ENCODE measurements at regions not wholly inside any gene's neighbourhood (a gene's known extent, or its start where the extent isn't known, plus 50 kb on each side); places are given as distances from the start of the nearest gene placed in this dataset.

DNA sequence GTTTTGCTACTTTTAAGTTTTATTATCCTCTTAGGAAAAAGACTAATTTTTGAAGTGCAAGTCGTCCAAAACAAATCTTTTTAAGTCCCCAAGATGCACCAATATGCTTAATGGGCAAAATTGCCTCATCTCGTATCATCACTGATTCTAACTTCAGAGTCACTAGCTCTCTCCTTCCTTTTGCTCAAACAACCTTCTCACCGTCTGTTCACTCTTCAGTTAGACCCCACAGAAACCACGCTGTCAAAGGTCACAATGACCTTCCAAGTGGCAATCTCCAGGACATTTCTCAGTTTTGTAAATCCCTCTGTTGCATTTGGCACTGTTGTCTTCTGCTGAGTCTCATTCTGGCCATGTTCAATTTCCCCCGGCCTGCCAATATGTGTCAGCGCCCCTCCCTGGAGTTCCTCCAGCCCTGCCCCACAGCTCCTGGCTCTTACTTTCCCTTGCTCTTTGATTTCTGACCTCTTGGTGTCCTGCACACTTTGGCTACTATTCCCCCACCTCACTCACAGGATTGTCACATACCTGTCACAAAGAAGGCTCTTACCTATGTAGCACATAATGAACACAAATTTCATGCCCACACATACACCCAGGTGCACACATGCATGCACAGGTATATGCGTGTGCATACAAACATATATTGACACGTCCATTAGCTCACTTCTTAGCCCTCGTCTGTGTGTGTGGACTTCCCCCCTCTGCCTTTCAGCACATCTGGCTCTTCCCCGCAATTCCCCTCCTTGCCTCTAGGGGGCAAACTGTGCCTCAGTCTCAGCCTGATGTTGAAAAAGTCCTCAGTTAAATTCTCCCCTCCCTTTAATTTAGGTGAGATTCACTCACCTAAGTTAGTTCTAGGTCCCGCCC is 354.0 kb upstream of the DUSP10 start:
- Histone ChIP-seq H3K23ac (ENCODE audit: insufficient read length) (no peak overlapping the region), H4K5ac (ENCODE audit: insufficient read length, low read depth, low read length) (no peak overlapping the region), H3K36me3 (ENCODE audit: control insufficient read depth in 2 of 4, insufficient read depth in 4 of 4, low read length in 3 of 4) (no peaks in the 10 kb centered on the region), H3K4me3 (ENCODE audit: extremely low read depth in 1 of 4, insufficient read depth in 2 of 4, low read depth in 3 of 4, low read length in 4 of 4) (no peak overlapping the region), H2BK12ac (ENCODE audit: low read depth, low read length) (no peak overlapping the region), H3K4me1 (replicated peaks in 1 of 4; ENCODE audit: control insufficient read depth in 3 of 4, insufficient read depth in 4 of 4, low read length in 3 of 4) (peaks cover 0 to 6% (median 5%) of the 10 kb centered on the region in 4 experiments; a peak in 2 of 7 replicates), H3K18ac (ENCODE audit: extremely low read depth, low read length) (no peak overlapping the region), H2AK5ac (ENCODE audit: low read depth, low read length) (no peak overlapping the region), H2AFZ (ENCODE audit: low read length) (no peak overlapping the region), H2BK20ac (ENCODE audit: low read length) (no peak overlapping the region), H3K14ac (ENCODE audit: insufficient read length) (no peak overlapping the region), H3K23me2 (ENCODE audit: low read depth, low read length) (no peaks in the 10 kb centered on the region), H4K8ac (ENCODE audit: extremely low read depth, insufficient read depth, low read length) (no peak overlapping the region), H3K9me3 (ENCODE audit: insufficient read depth in 2 of 2, low read depth in 1 of 2, low read length in 1 of 2) (no peaks in the 10 kb centered on the region), H2BK120ac (replicated peaks; ENCODE audit: low read depth, low read length) (no peak overlapping the region), H4K20me1 (replicated peaks in 1 of 2; ENCODE audit: control insufficient read depth in 1 of 2, insufficient read depth in 2 of 2, low read length in 2 of 2) (no peaks in the 10 kb centered on the region), H3K79me1 (ENCODE audit: low read depth, low read length) (no peaks in the 10 kb centered on the region), H3K4ac (replicated peaks; ENCODE audit: insufficient read length, low read depth, low read length) (no peak overlapping the region), H3K4me2 (ENCODE audit: insufficient read depth in 1 of 2, low read depth in 2 of 2, low read length in 2 of 2) (no peak overlapping the region), H3K56ac (replicated peaks; ENCODE audit: insufficient read length, low read depth, low read length) (no peak overlapping the region), H3K27me3 (replicated peaks in 1 of 4; ENCODE audit: control insufficient read depth in 3 of 4, extremely low read depth in 1 of 4, insufficient read depth in 3 of 4, low read length in 3 of 4) (no peaks in the 10 kb centered on the region), H2BK15ac (ENCODE audit: low read length) (no peak overlapping the region; the same call in 1 of the 2 replicates), H3K27ac (ENCODE audit: low read depth, low read length) (no peak overlapping the region), H3K9ac (replicated peaks in 1 of 4; ENCODE audit: extremely low read depth in 1 of 4, low read depth in 3 of 4, low read length in 3 of 4) (no peak overlapping the region), H2BK5ac (ENCODE audit: low read depth, low read length) (no peak overlapping the region), H3K79me2 (ENCODE audit: control insufficient read depth in 1 of 2, insufficient read depth in 2 of 2, low read length in 2 of 2) (no peaks in the 10 kb centered on the region), H4K91ac (replicated peaks; ENCODE audit: insufficient read length, low read length) (no peak overlapping the region)
- DNase-seq (ENCODE audit: low read depth in 1 of 2, low spot score in 2 of 2) = peak; percentile 33 to 81
- TF ChIP-seq FOSL1 (IDR thresholded peaks at IDR 0.05; ENCODE audit: insufficient read depth, low read depth, low read length) (no peak), RAD21 (IDR thresholded peaks at IDR 0.05 in 1 of 2, conservative IDR thresholded peaks at IDR 0.05 in 1 of 2; ENCODE audit: low read depth in 2 of 2, low read length in 2 of 2) (peak; percentile 74 to 77), CEBPB (IDR thresholded peaks at IDR 0.05; ENCODE audit: low read depth, low read length) (no peak)
- TF ChIP-seq, protein P1, sequence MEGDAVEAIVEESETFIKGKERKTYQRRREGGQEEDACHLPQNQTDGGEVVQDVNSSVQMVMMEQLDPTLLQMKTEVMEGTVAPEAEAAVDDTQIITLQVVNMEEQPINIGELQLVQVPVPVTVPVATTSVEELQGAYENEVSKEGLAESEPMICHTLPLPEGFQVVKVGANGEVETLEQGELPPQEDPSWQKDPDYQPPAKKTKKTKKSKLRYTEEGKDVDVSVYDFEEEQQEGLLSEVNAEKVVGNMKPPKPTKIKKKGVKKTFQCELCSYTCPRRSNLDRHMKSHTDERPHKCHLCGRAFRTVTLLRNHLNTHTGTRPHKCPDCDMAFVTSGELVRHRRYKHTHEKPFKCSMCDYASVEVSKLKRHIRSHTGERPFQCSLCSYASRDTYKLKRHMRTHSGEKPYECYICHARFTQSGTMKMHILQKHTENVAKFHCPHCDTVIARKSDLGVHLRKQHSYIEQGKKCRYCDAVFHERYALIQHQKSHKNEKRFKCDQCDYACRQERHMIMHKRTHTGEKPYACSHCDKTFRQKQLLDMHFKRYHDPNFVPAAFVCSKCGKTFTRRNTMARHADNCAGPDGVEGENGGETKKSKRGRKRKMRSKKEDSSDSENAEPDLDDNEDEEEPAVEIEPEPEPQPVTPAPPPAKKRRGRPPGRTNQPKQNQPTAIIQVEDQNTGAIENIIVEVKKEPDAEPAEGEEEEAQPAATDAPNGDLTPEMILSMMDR (IDR thresholded peaks at IDR 0.05; ENCODE audit: control extremely low read depth in 1 of 3, insufficient read depth in 1 of 3, low read depth in 1 of 3, low read length in 3 of 3) = peak; percentile 63 to 97 (median 83)
- TF ChIP-seq, protein P2, sequence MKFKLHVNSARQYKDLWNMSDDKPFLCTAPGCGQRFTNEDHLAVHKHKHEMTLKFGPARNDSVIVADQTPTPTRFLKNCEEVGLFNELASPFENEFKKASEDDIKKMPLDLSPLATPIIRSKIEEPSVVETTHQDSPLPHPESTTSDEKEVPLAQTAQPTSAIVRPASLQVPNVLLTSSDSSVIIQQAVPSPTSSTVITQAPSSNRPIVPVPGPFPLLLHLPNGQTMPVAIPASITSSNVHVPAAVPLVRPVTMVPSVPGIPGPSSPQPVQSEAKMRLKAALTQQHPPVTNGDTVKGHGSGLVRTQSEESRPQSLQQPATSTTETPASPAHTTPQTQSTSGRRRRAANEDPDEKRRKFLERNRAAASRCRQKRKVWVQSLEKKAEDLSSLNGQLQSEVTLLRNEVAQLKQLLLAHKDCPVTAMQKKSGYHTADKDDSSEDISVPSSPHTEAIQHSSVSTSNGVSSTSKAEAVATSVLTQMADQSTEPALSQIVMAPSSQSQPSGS (IDR thresholded peaks at IDR 0.05; ENCODE audit: low read length) = no peak
- ChIA-PET POLR2A (ENCODE audit: partially characterized antibody) (no interaction called here), CTCF (ENCODE audit: partially characterized antibody) (interaction anchor here (0.6 to 4.5 kb wide), 58 partner anchors 9 to 806 kb away, joined by 3 to 48 read pairs (median 4); no protein-coding TSS in a partner anchor)
- 74% methylated on average over 11 of the region's 11 CpGs; no CpG with 5 or more reads in 1 of the 2 experiments for WGBS, 2 experiments (ENCODE audit: extremely low coverage in 1 of 2, insufficient coverage in 1 of 2, insufficient read length in 1 of 2, insufficient replicate concordance in 2 of 2, low coverage in 1 of 2, low lambda C conversion rate in 2 of 2, missing lambda C conversion rate in 1 of 2)
- FAIRE-seq = no peak

Data from H1 (cell line).